OCI-LY1 (cell line): ENCODE measurements at regions not wholly inside any gene's neighbourhood (a gene's known extent, or its start where the extent isn't known, plus 50 kb on each side); places are given as distances from the start of the nearest gene placed in this dataset.

Source experiments
- H2AFZ ChIP-seq: fragments of 200-600 bp; sonication (generic), shearing (Covaris generic); 2 replicates; pipeline ENCODE4 v1.6.0; 2014; ENCODE audit warnings: antibody characterized with exemption, mild to moderate bottlenecking, low read length
- H3F3A ChIP-seq: fragments of 200-600 bp; sonication (generic), shearing (Covaris generic); 2 replicates; pipeline ENCODE4 v1.6.0; 2014; ENCODE audit warnings: mild to moderate bottlenecking, antibody characterized with exemption, low read length, moderate library complexity; ENCODE audit not compliant: insufficient read depth
- H3K27ac ChIP-seq: fragments of 200-600 bp; sonication (generic); 2 replicates; pipeline ENCODE4 v1.5.1; 2014; ENCODE audit warnings: low read length, mixed run types, mild to moderate bottlenecking, low read depth; ENCODE audit not compliant: poor library complexity, severe bottlenecking
- H3K27me3 ChIP-seq: fragments of 200-600 bp; sonication (generic); 2 replicates; pipeline ENCODE4 v1.6.0; 2014; ENCODE audit warnings: antibody characterized with exemption, mild to moderate bottlenecking, low read length, moderate library complexity; ENCODE audit not compliant: insufficient read depth
- H3K36me3 ChIP-seq: fragments of 200-600 bp; sonication (generic); 2 replicates; pipeline ENCODE4 v1.6.1; 2014; ENCODE audit warnings: mild to moderate bottlenecking, antibody characterized with exemption, low read length, moderate library complexity, mixed read lengths; ENCODE audit not compliant: insufficient read depth
- H3K4me1 ChIP-seq: fragments of 200-600 bp; sonication (generic); 2 replicates; pipeline ENCODE4 v1.5.1; 2014; ENCODE audit warnings: mild to moderate bottlenecking, low read length, moderate library complexity; ENCODE audit not compliant: insufficient read depth, severe bottlenecking
- H3K4me2 ChIP-seq: fragments of 200-600 bp; sonication (generic), shearing (Covaris generic); 2 replicates; pipeline ENCODE4 v1.6.1; 2014; ENCODE audit warnings: low read length
- H3K4me3 ChIP-seq: fragments of 200-600 bp; sonication (generic); 2 replicates; pipeline ENCODE4 v1.5.1; 2014; ENCODE audit warnings: low read length, low read depth, mild to moderate bottlenecking, mixed read lengths; ENCODE audit not compliant: poor library complexity, severe bottlenecking
- H3K79me2 ChIP-seq: fragments of 200-600 bp; shearing (Covaris generic); 2 replicates; pipeline ENCODE4 v1.6.1; 2016; ENCODE audit warnings: mixed run types, low read length, mixed read lengths; ENCODE audit not compliant: insufficient read depth
- H3K9ac ChIP-seq: fragments of 200-600 bp; sonication (generic), shearing (Covaris generic); 2 replicates; pipeline ENCODE4 v1.6.1; 2014; ENCODE audit warnings: mild to moderate bottlenecking, low read length, mixed read lengths
- H3K9me2 ChIP-seq: fragments of 200-600 bp; sonication (generic), shearing (Covaris generic); 2 replicates; pipeline ENCODE4 v1.6.1; 2014; ENCODE audit warnings: low read depth, mild to moderate bottlenecking, low read length, mixed read lengths
- H3K9me3 ChIP-seq: fragments of 200-600 bp; shearing (Covaris generic); 2 replicates; pipeline ENCODE4 v1.6.1; 2014; ENCODE audit warnings: low read length, mixed read lengths
- H4K20me1 ChIP-seq: fragments of 200-600 bp; sonication (generic), shearing (Covaris generic); 2 replicates; pipeline ENCODE4 v1.6.0; 2016; ENCODE audit warnings: mild to moderate bottlenecking, low read length; ENCODE audit not compliant: insufficient read depth
- CTCF ChIP-seq: fragments of 200-600 bp; sonication (generic), shearing (Covaris generic); IDR thresholded peaks from 2 replicates; pipeline ENCODE4 v1.5.1; 2017; ENCODE audit warnings: mild to moderate bottlenecking, antibody characterized with exemption, low read length, moderate library complexity, mixed read lengths
- EZH2 ChIP-seq: fragments of 200-600 bp; sonication (generic), shearing (Covaris generic); IDR thresholded peaks from 2 replicates; pipeline ENCODE4 v1.8.0; 2017; ENCODE audit warnings: borderline replicate concordance, mixed run types, mild to moderate bottlenecking, antibody characterized with exemption, low read length, moderate library complexity, mixed read lengths

- Histone ChIP-seq H3K79me2 (no peaks in the 10 kb centered on the region), H3K27ac (no peak overlapping the region), H3K9me2 (no peaks in the 10 kb centered on the region), H3K36me3 (no peaks in the 10 kb centered on the region), H3K4me1 (no peaks in the 10 kb centered on the region), H3F3A (no peaks in the 10 kb centered on the region), H2AFZ (no peak overlapping the region), H4K20me1 (no peaks in the 10 kb centered on the region), H3K9ac (no peak overlapping the region), H3K27me3 (no peaks in the 10 kb centered on the region), H3K4me3 (no peak overlapping the region), H3K4me2 (no peak overlapping the region), H3K9me3 (no peaks in the 10 kb centered on the region)
- TF ChIP-seq CTCF, result no peak
- TF ChIP-seq EZH2, result no peak
Observed at GRCh38 chr4:14008494-14008893, 381.0 kb upstream of the BOD1L1 start.

GRCh38 chr4:14018191-14018853 lies 390.8 kb upstream of the BOD1L1 start:
- H4K20me1 ChIP-seq, result no peaks in the 10 kb centered on the region
- H3K4me3 ChIP-seq, result no peak overlapping the region
- H3K4me1 ChIP-seq, result no peaks in the 10 kb centered on the region
- H2AFZ ChIP-seq, result no peak overlapping the region
- no peak overlapping the region for H3K9ac ChIP-seq
- H3K9me2 ChIP-seq, result no peaks in the 10 kb centered on the region
- TF ChIP-seq CTCF, result no peak
- TF ChIP-seq EZH2, result no peak
- H3K27ac ChIP-seq, result no peak overlapping the region
- H3K9me3 ChIP-seq, result no peaks in the 10 kb centered on the region
- H3K27me3 ChIP-seq, result no peaks in the 10 kb centered on the region
- no peak overlapping the region for H3K4me2 ChIP-seq
- no peaks in the 10 kb centered on the region for H3K36me3 ChIP-seq
- H3K79me2 ChIP-seq, result no peaks in the 10 kb centered on the region
- no peaks in the 10 kb centered on the region for H3F3A ChIP-seq

- H3K4me2 ChIP-seq, result no peak overlapping the region
Observed at GRCh38 chr4:14022456-14022855, 394.9 kb upstream of the BOD1L1 start.

More at GRCh38 chr4:14022456-14022855, 394.9 kb upstream of the BOD1L1 start:
- H3K9me3 ChIP-seq, result no peaks in the 10 kb centered on the region
- no peak overlapping the region for H3K4me3 ChIP-seq
- H3K9me2 ChIP-seq, result no peaks in the 10 kb centered on the region
- TF ChIP-seq EZH2 (no peak), CTCF (no peak)
- no peak overlapping the region for H3K27ac ChIP-seq
- no peaks in the 10 kb centered on the region for H3K79me2 ChIP-seq
- no peaks in the 10 kb centered on the region for H4K20me1 ChIP-seq
- no peaks in the 10 kb centered on the region for H3K36me3 ChIP-seq
- H2AFZ ChIP-seq, result no peak overlapping the region
- no peaks in the 10 kb centered on the region for H3F3A ChIP-seq
- no peaks in the 10 kb centered on the region for H3K27me3 ChIP-seq
- H3K9ac ChIP-seq, result no peak overlapping the region
- no peaks in the 10 kb centered on the region for H3K4me1 ChIP-seq
